Stomach (tissue), 8 donors: ENCODE measurements at regions not wholly inside any gene's neighbourhood (a gene's known extent, or its start where the extent isn't known, plus 50 kb on each side); places are given as distances from the start of the nearest gene placed in this dataset.

Source experiments
- DNase-seq, 2 donors: peaks; one replicate each; pipeline versions ENCODE4 v3.0.0 to v3.0.0-alpha.2; 2013 to 2019
- H3K27ac ChIP-seq, 5 donors: fragments of 200-600 bp in 4 of 5; sonication (generic) in 4 of 5; one replicate each; pipeline ENCODE4 v1.5.1; 2013 to 2019; ENCODE audit warnings: mild to moderate bottlenecking in 1 of 5, moderate library complexity in 1 of 5
- H3K27me3 ChIP-seq, 3 donors: fragments of 200-600 bp; sonication (generic); one replicate each; pipeline ENCODE4 v1.5.1; 2017 to 2019; ENCODE audit warnings: mixed run types in 1 of 3
- H3K36me3 ChIP-seq, 4 donors: fragments of 200-600 bp; sonication (generic); 1 replicate in 3 of 4; 2 replicates in 1 of 4; pipeline ENCODE4 v1.5.1; 2016 to 2019
- H3K4me1 ChIP-seq, 4 donors: fragments of 200-600 bp; sonication (generic); one replicate each; pipeline ENCODE4 v1.5.1; 2016 to 2019
- H3K4me3 ChIP-seq, 4 donors: fragments of 200-600 bp; sonication (generic) in 3 of 4; one replicate each; pipeline ENCODE4 v1.5.1; 2016 to 2019; ENCODE audit warnings: mild to moderate bottlenecking in 1 of 4
- H3K9me3 ChIP-seq, 4 donors: fragments of 200-600 bp; sonication (generic); one replicate each; pipeline ENCODE4 v1.5.1; 2016 to 2019
- CTCF ChIP-seq, 7 experiments: fragments of 450-650 bp in 4 of 7; fragments of 200-600 bp in 3 of 7; sonication (generic) in 3 of 7; IDR thresholded peaks; one replicate each; pipeline ENCODE4 v1.5.1; 2016 to 2019; ENCODE audit warnings: antibody characterized with exemption in 7 of 7, control low read depth in 2 of 7, mild to moderate bottlenecking in 1 of 7
- EP300 ChIP-seq: sonication (generic); formaldehyde crosslinking; IDR thresholded peaks from one replicate; pipeline ENCODE4 v1.6.1; 2017; ENCODE audit warnings: antibody characterized with exemption
- POLR2A ChIP-seq, 4 donors: fragments of 450-650 bp; IDR thresholded peaks; one replicate each; pipeline ENCODE4 v1.6.1; 2016; ENCODE audit warnings: antibody characterized with exemption in 4 of 4, control low read depth in 2 of 4, mild to moderate bottlenecking in 1 of 4, moderate library complexity in 1 of 4
- POLR2AphosphoS5 ChIP-seq, 3 donors: sonication (generic); formaldehyde crosslinking; IDR thresholded peaks; one replicate each; pipeline ENCODE4 v1.6.1; 2016; ENCODE audit warnings: antibody characterized with exemption in 3 of 3
- WGBS, 5 donors: extraction: QIAGEN DNeasy Blood & Tissue Kit in 3 of 5; methylation state at CpG; one replicate each; pipeline versions ENCODE4 v1.1.5 to v1.1.7; 2013 to 2018; 5-methylcytosine and 5-hydroxymethylcytosine counted together
- intact Hi-C: fragments of 100-400 bp; cut with DNase I; formaldehyde crosslinking; loops from one replicate; pipeline ENCODE4 v1.15.1; 2023; ENCODE audit warnings: low total_unique reads
- donor health status: healthy with polysubstance abuse.
- donor health status: Bipolar disorder and iron deficiency.
- donor health status: healthy.

- intact Hi-C loops, result no loop called here
- H3K4me3 ChIP-seq, result no peak overlapping the region
- no peaks in the 10 kb centered on the region for H3K4me1 ChIP-seq
- H3K27ac ChIP-seq, result no peak overlapping the region
- no peaks in the 10 kb centered on the region for H3K9me3 ChIP-seq
- H3K27me3 ChIP-seq, result no peaks in the 10 kb centered on the region
- DNase-seq, result no peak
- no peaks in the 10 kb centered on the region for H3K36me3 ChIP-seq
- TF ChIP-seq POLR2AphosphoS5 (IDR thresholded peaks at IDR 0.05), result no peak
- no peak for TF ChIP-seq CTCF (IDR thresholded peaks at IDR 0.05)
- TF ChIP-seq EP300, result no peak
- no peak for TF ChIP-seq POLR2A (IDR thresholded peaks at IDR 0.05)
- 11 to 79% (median 59%) methylated on average over 1 of the region's 1 CpG for WGBS, 5 donors
Observed at GRCh38 chrX:6906608-6907007, 240.9 kb upstream of the STS start.

- no peaks in the 10 kb centered on the region for H3K9me3 ChIP-seq
- TF ChIP-seq POLR2AphosphoS5 (IDR thresholded peaks at IDR 0.05) (no peak), EP300 (no peak), CTCF (IDR thresholded peaks at IDR 0.05) (no peak), POLR2A (IDR thresholded peaks at IDR 0.05) (no peak)
- 67 to 81% (median 74%) methylated on average over 3 to 5 of the region's 5 CpGs for WGBS, 5 donors
- no peaks in the 10 kb centered on the region for H3K4me1 ChIP-seq
- H3K27me3 ChIP-seq, result no peaks in the 10 kb centered on the region
- H3K4me3 ChIP-seq, result no peak overlapping the region
- no peaks in the 10 kb centered on the region for H3K36me3 ChIP-seq
- intact Hi-C loops, result no loop called here
- H3K27ac ChIP-seq, result no peak overlapping the region
- no peak for DNase-seq
Observed at GRCh38 chrX:6904156-6904555, 243.4 kb upstream of the STS start.

- DNase-seq, result no peak
- no peaks in the 10 kb centered on the region for H3K36me3 ChIP-seq
- no peaks in the 10 kb centered on the region for H3K27me3 ChIP-seq
- H3K9me3 ChIP-seq, result no peaks in the 10 kb centered on the region
- intact Hi-C loops, result no loop called here
- H3K4me1 ChIP-seq, result no peaks in the 10 kb centered on the region
- no peak overlapping the region for H3K27ac ChIP-seq
- no peak for TF ChIP-seq POLR2AphosphoS5 (IDR thresholded peaks at IDR 0.05)
- no peak for TF ChIP-seq POLR2A (IDR thresholded peaks at IDR 0.05)
- WGBS, 5 donors, result 37 to 63% (median 54%) methylated on average over 3 of the region's 3 CpGs
- no peak overlapping the region for H3K4me3 ChIP-seq
Observed at GRCh38 chrX:6898371-6898770, 249.1 kb upstream of the STS start.

GRCh38 chrX:6891404-6891803, 256.1 kb upstream of the STS start:
- intact Hi-C loops, result no loop called here
- H3K36me3 ChIP-seq, result no peaks in the 10 kb centered on the region
- H3K4me1 ChIP-seq, result no peaks in the 10 kb centered on the region
- no peak for DNase-seq
- TF ChIP-seq POLR2AphosphoS5 (IDR thresholded peaks at IDR 0.05) (no peak), CTCF (IDR thresholded peaks at IDR 0.05) (no peak), EP300 (no peak), POLR2A (IDR thresholded peaks at IDR 0.05) (no peak)
- H3K27me3 ChIP-seq, result no peaks in the 10 kb centered on the region
- no peaks in the 10 kb centered on the region for H3K9me3 ChIP-seq
- H3K27ac ChIP-seq, result no peak overlapping the region
- 73 to 95% (median 85%) methylated on average over 1 of the region's 1 CpG; no CpG with 5 or more reads in 1 of the 5 donors for WGBS, 5 donors
- no peak overlapping the region for H3K4me3 ChIP-seq

GRCh38 chrX:6890544-6891261, 256.8 kb upstream of the STS start:
- TF ChIP-seq POLR2AphosphoS5 (IDR thresholded peaks at IDR 0.05) (no peak), EP300 (no peak), POLR2A (IDR thresholded peaks at IDR 0.05) (no peak), CTCF (IDR thresholded peaks at IDR 0.05) (no peak)
- no peaks in the 10 kb centered on the region for H3K4me1 ChIP-seq
- H3K4me3 ChIP-seq, result no peak overlapping the region
- no peaks in the 10 kb centered on the region for H3K9me3 ChIP-seq
- no peak for DNase-seq
- no peaks in the 10 kb centered on the region for H3K27me3 ChIP-seq
- H3K27ac ChIP-seq, result no peak overlapping the region
- WGBS, 5 donors, result 76 to 83% (median 81%) methylated on average over 3 of the region's 3 CpGs
- no peaks in the 10 kb centered on the region for H3K36me3 ChIP-seq
- intact Hi-C loops, result no loop called here
